H1 (cell line): ENCODE measurements at regions not wholly inside any gene's neighbourhood (a gene's known extent, or its start where the extent isn't known, plus 50 kb on each side); places are given as distances from the start of the nearest gene placed in this dataset.

Source experiments
- CTCF ChIA-PET: fragments of 300-600 bp; sonication (Branson Sonifier 250); formaldehyde crosslinking; loops from one replicate; lab custom pipeline; 2021; ENCODE audit not compliant: partially characterized antibody; lab: Charles Lee
- POLR2A ChIA-PET: fragments of 300-600 bp; sonication (Branson Sonifier 250); formaldehyde crosslinking; loops from one replicate; lab custom pipeline; 2021; ENCODE audit warnings: inconsistent platforms; ENCODE audit not compliant: partially characterized antibody; lab: Charles Lee
- DNase-seq, 2 experiments: peaks; one replicate each; pipeline versions ENCODE4 v3.0.0 to v3.0.0-alpha.2; 2010 to 2022; ENCODE audit warnings: low spot score in 2 of 2, low read depth in 1 of 2, mixed read lengths in 1 of 2
- FAIRE-seq: peaks from 2 replicates; lab custom pipeline; 2011; peaks lifted over from hg19 to GRCh38; lab: Jason Lieb, UNC
- H2AFZ ChIP-seq: 2 replicates; pipeline ENCODE4 v1.8.1; 2012; ENCODE audit warnings: low read length, inconsistent platforms
- H2AK5ac ChIP-seq: 2 replicates; pipeline ENCODE4 v1.6.1; 2013; ENCODE audit warnings: low read depth, low read length
- H2BK120ac ChIP-seq: replicated peaks from 2 replicates; pipeline ENCODE3; 2013; ENCODE audit warnings: low read depth, low read length, inconsistent platforms
- H2BK12ac ChIP-seq: 2 replicates; pipeline ENCODE4 v1.6.1; 2013; ENCODE audit warnings: low read depth, low read length
- H2BK15ac ChIP-seq: 2 replicates; pipeline ENCODE4 v1.6.1; 2013; ENCODE audit warnings: low read length
- H2BK20ac ChIP-seq: 2 replicates; pipeline ENCODE4 v1.6.1; 2013; ENCODE audit warnings: low read length
- H2BK5ac ChIP-seq: 2 replicates; pipeline ENCODE4 v1.6.1; 2013; ENCODE audit warnings: low read depth, low read length
- H3K14ac ChIP-seq: 2 replicates; pipeline ENCODE4 v1.6.1; 2013; ENCODE audit warnings: inconsistent platforms; ENCODE audit not compliant: insufficient read length
- H3K18ac ChIP-seq: 2 replicates; pipeline ENCODE4 v1.6.1; 2013; ENCODE audit warnings: low read length; ENCODE audit errors: extremely low read depth
- H3K23ac ChIP-seq: 2 replicates; pipeline ENCODE4 v1.6.1; 2013; ENCODE audit warnings: inconsistent platforms; ENCODE audit not compliant: insufficient read length
- H3K23me2 ChIP-seq: 2 replicates; pipeline ENCODE4 v1.6.1; 2013; ENCODE audit warnings: low read depth, low read length
- H3K27ac ChIP-seq: 2 replicates; pipeline ENCODE4 v1.6.1; 2011; ENCODE audit warnings: low read depth, low read length, inconsistent platforms
- H3K27me3 ChIP-seq, 4 experiments: replicated peaks in 1 of 4; 1 replicate in 1 of 4; 2 replicates in 3 of 4; pipeline versions ENCODE4 v1.6.1 to v1.8.1; 2011 to 2013; ENCODE audit warnings: low read length in 3 of 4, mild to moderate bottlenecking in 3 of 4, inconsistent platforms in 2 of 4, mixed read lengths in 2 of 4, moderate library complexity in 1 of 4; ENCODE audit not compliant: control insufficient read depth in 3 of 4, insufficient read depth in 3 of 4; ENCODE audit errors: extremely low read depth in 1 of 4
- H3K36me3 ChIP-seq, 4 experiments: 2 replicates each; pipeline versions ENCODE4 v1.6.1 to v1.8.1; 2011 to 2013; ENCODE audit warnings: mild to moderate bottlenecking in 4 of 4, low read length in 3 of 4, moderate library complexity in 2 of 4, control low read depth in 1 of 4, inconsistent platforms in 1 of 4; ENCODE audit not compliant: insufficient read depth in 4 of 4, control insufficient read depth in 2 of 4
- H3K4ac ChIP-seq: replicated peaks from 2 replicates; pipeline ENCODE3; 2013; ENCODE audit warnings: low read length, low read depth, mixed read lengths, inconsistent platforms; ENCODE audit not compliant: insufficient read length
- H3K4me1 ChIP-seq, 4 experiments: replicated peaks in 1 of 4; 1 replicate in 1 of 4; 2 replicates in 3 of 4; pipeline versions ENCODE4 v1.6.1 to v1.8.1; 2011 to 2013; ENCODE audit warnings: low read length in 3 of 4, inconsistent platforms in 2 of 4, mixed read lengths in 1 of 4; ENCODE audit not compliant: insufficient read depth in 4 of 4, control insufficient read depth in 3 of 4
- H3K4me2 ChIP-seq, 2 experiments: 2 replicates each; pipeline versions ENCODE4 v1.6.1 to v1.8.1; 2011 to 2013; ENCODE audit warnings: low read depth in 2 of 2, low read length in 2 of 2, control low read depth in 1 of 2, inconsistent platforms in 1 of 2, mild to moderate bottlenecking in 1 of 2; ENCODE audit not compliant: insufficient read depth in 1 of 2
- H3K4me3 ChIP-seq, 4 experiments: fragments of 200-600, 300-600 bp in 1 of 4; sonication (generic), shearing (Covaris generic), sonication (Bioruptor Twin) in 1 of 4; 2 replicates each; pipeline versions ENCODE4 v1.5.1 to v1.8.1; 2011 to 2016; ENCODE audit warnings: low read length in 4 of 4, low read depth in 3 of 4, control low read depth in 2 of 4, inconsistent platforms in 2 of 4, mild to moderate bottlenecking in 2 of 4, mixed read lengths in 1 of 4, moderate library complexity in 1 of 4; ENCODE audit not compliant: insufficient read depth in 2 of 4; ENCODE audit errors: extremely low read depth in 1 of 4
- H3K56ac ChIP-seq: replicated peaks from 2 replicates; pipeline ENCODE3; 2013; ENCODE audit warnings: low read depth, mild to moderate bottlenecking, mixed read lengths, low read length, inconsistent platforms; ENCODE audit not compliant: insufficient read length
- H3K79me1 ChIP-seq: 2 replicates; pipeline ENCODE4 v1.6.1; 2013; ENCODE audit warnings: low read depth, low read length, control low read depth
- H3K79me2 ChIP-seq, 2 experiments: 2 replicates each; pipeline versions ENCODE4 v1.6.1 to v1.8.1; 2012 to 2013; ENCODE audit warnings: low read length in 2 of 2, mild to moderate bottlenecking in 2 of 2, inconsistent platforms in 1 of 2; ENCODE audit not compliant: insufficient read depth in 2 of 2, control insufficient read depth in 1 of 2
- H3K9ac ChIP-seq, 4 experiments: replicated peaks in 1 of 4; 1 replicate in 1 of 4; 2 replicates in 3 of 4; pipeline versions ENCODE4 v1.6.1 to v1.8.1; 2011 to 2013; ENCODE audit warnings: low read depth in 3 of 4, low read length in 3 of 4, control low read depth in 2 of 4, mild to moderate bottlenecking in 2 of 4, moderate library complexity in 2 of 4, inconsistent platforms in 1 of 4; ENCODE audit errors: extremely low read depth in 1 of 4
- H3K9me3 ChIP-seq, 2 experiments: 2 replicates each; pipeline versions ENCODE4 v1.6.1 to v1.8.1; 2012 to 2013; ENCODE audit warnings: mild to moderate bottlenecking in 2 of 2, moderate library complexity in 2 of 2, control low read depth in 1 of 2, inconsistent platforms in 1 of 2, low read depth in 1 of 2, low read length in 1 of 2, mixed read lengths in 1 of 2; ENCODE audit not compliant: insufficient read depth in 2 of 2
- H4K20me1 ChIP-seq, 2 experiments: replicated peaks in 1 of 2; 2 replicates each; pipeline versions ENCODE3 to v1.8.1; 2011 to 2013; ENCODE audit warnings: inconsistent platforms in 2 of 2, low read length in 2 of 2, mild to moderate bottlenecking in 1 of 2; ENCODE audit not compliant: insufficient read depth in 2 of 2, control insufficient read depth in 1 of 2
- H4K5ac ChIP-seq: 2 replicates; pipeline ENCODE4 v1.6.1; 2013; ENCODE audit warnings: low read length, low read depth, mixed read lengths, inconsistent platforms; ENCODE audit not compliant: insufficient read length
- H4K8ac ChIP-seq: 2 replicates; pipeline ENCODE4 v1.8.0; 2013; ENCODE audit warnings: mild to moderate bottlenecking, moderate library complexity, low read length, inconsistent platforms; ENCODE audit not compliant: insufficient read depth; ENCODE audit errors: extremely low read depth
- H4K91ac ChIP-seq: replicated peaks from 2 replicates; pipeline ENCODE3; 2013; ENCODE audit warnings: low read length, mixed read lengths, inconsistent platforms; ENCODE audit not compliant: insufficient read length
- FOSL1 ChIP-seq: IDR thresholded peaks from 2 replicates; pipeline ENCODE4 v1.6.1; 2011; ENCODE audit warnings: mild to moderate bottlenecking, low read depth, low read length, moderate library complexity; ENCODE audit not compliant: insufficient read depth
- SAP30 ChIP-seq: fragments of 300-600 bp; sonication (generic); IDR thresholded peaks from 2 replicates; pipeline ENCODE4 v1.7.1; 2012; ENCODE audit warnings: low read length, moderate library complexity, mild to moderate bottlenecking, inconsistent platforms; ENCODE audit not compliant: insufficient read depth, insufficient replicate concordance
- SIRT6 ChIP-seq: IDR thresholded peaks from one replicate; pipeline ENCODE4 v1.7.1; 2012; ENCODE audit warnings: low read length, inconsistent platforms
- SP4 ChIP-seq: IDR thresholded peaks from 2 replicates; pipeline ENCODE4 v1.6.1; 2012; ENCODE audit warnings: low read length, inconsistent platforms
- YY1 ChIP-seq: IDR thresholded peaks from 2 replicates; pipeline ENCODE4 v1.6.1; 2011; ENCODE audit warnings: low read depth, mild to moderate bottlenecking, low read length
- WGBS, 2 experiments: shearing (Covaris generic) in 1 of 2; methylation state at CpG; one replicate each; pipeline versions ENCODE4 v1.1.6 to v1.1.7; 2013 to 2015; ENCODE audit warnings: low lambda C conversion rate in 2 of 2, mixed read lengths in 2 of 2, inconsistent platforms in 1 of 2, low coverage in 1 of 2, missing lambda C conversion rate in 1 of 2; ENCODE audit not compliant: insufficient replicate concordance in 2 of 2, insufficient coverage in 1 of 2, insufficient read length in 1 of 2; ENCODE audit errors: extremely low coverage in 1 of 2, missing lambda C conversion rate in 1 of 2; 5-methylcytosine and 5-hydroxymethylcytosine counted together

DNA sequence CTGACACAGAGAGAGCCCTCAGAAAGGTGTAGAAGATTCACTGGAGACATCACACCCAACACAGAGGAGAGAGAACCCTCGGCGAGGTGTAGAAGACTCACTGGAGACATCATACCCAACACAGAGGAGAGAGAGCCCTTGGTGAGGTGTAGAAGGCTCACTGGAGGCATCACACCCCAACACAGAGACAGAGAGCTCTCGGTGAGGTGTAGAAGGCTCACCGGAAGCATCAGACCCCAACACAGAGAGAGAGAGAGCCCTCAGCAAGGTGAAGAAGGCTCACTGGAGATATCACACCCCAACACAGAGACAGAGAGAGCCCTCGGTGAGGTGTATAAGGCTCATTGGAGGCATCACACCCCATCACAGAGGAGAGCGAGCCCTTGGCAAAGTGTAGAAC, 826.5 kb downstream of the UQCRFS1 start:
- H3K27me3 ChIP-seq: no peaks in the 10 kb centered on the region
- no peaks in the 10 kb centered on the region for H3K23me2 ChIP-seq
- no peak overlapping the region for H3K4ac ChIP-seq
- no peak overlapping the region for H2AFZ ChIP-seq
- no peak overlapping the region for H2AK5ac ChIP-seq
- H3K23ac ChIP-seq: no peak overlapping the region
- POLR2A ChIA-PET: no interaction called here
- DNase-seq (no peak), FAIRE-seq (no peak)
- no peaks in the 10 kb centered on the region for H3K36me3 ChIP-seq
- H3K9me3 ChIP-seq: no peaks in the 10 kb centered on the region
- H3K4me1 ChIP-seq: no peaks in the 10 kb centered on the region
- WGBS, 2 experiments: 87% methylated on average over 6 of the region's 6 CpGs; no CpG with 5 or more reads in 1 of the 2 experiments
- H4K91ac ChIP-seq: no peak overlapping the region
- no peaks in the 10 kb centered on the region for H3K79me2 ChIP-seq
- no peak overlapping the region for H2BK120ac ChIP-seq
- CTCF ChIA-PET: no interaction called here
- no peak overlapping the region for H4K8ac ChIP-seq
- no peak overlapping the region for H2BK20ac ChIP-seq
- no peak overlapping the region for H3K27ac ChIP-seq
- H3K56ac ChIP-seq: no peak overlapping the region
- H3K14ac ChIP-seq: no peak overlapping the region
- no peak overlapping the region for H4K5ac ChIP-seq
- H3K18ac ChIP-seq: no peak overlapping the region
- no peak overlapping the region for H3K9ac ChIP-seq
- no peaks in the 10 kb centered on the region for H4K20me1 ChIP-seq
- no peak overlapping the region for H2BK15ac ChIP-seq
- no peak overlapping the region for H2BK12ac ChIP-seq
- H3K4me3 ChIP-seq: no peak overlapping the region
- no peak overlapping the region for H2BK5ac ChIP-seq
- no peaks in the 10 kb centered on the region for H3K79me1 ChIP-seq
- H3K4me2 ChIP-seq: no peak overlapping the region
- TF ChIP-seq SIRT6 (no peak), FOSL1 (no peak), YY1 (no peak), SAP30 (no peak), SP4 (no peak)
